Neural progenitor cell (in vitro differentiated cells): ENCODE measurements at regions not wholly inside any gene's neighbourhood (a gene's known extent, or its start where the extent isn't known, plus 50 kb on each side); places are given as distances from the start of the nearest gene placed in this dataset.

Experiments
- EZH2 ChIP-seq: fragments of 200-600 bp; sonication (generic); IDR thresholded peaks from 2 replicates; pipeline ENCODE4 v1.6.1; 2017; ENCODE audit warnings: antibody characterized with exemption, mild to moderate bottlenecking, moderate library complexity
- EZH2phosphoT487 ChIP-seq: fragments of 200-600 bp; sonication (generic); IDR thresholded peaks from 2 replicates; pipeline ENCODE4 v1.6.1; 2017; ENCODE audit warnings: antibody characterized with exemption
- TF ChIP-seq, protein P1 (sequence below): fragments of 200-600 bp; sonication (generic); IDR thresholded peaks from 2 replicates; pipeline ENCODE4 v1.5.1; 2017; ENCODE audit warnings: antibody characterized with exemption, mild to moderate bottlenecking

GRCh38 chr1:221620437-221621384 lies 121.2 kb downstream of the DUSP10 start:
- TF ChIP-seq, protein P1, sequence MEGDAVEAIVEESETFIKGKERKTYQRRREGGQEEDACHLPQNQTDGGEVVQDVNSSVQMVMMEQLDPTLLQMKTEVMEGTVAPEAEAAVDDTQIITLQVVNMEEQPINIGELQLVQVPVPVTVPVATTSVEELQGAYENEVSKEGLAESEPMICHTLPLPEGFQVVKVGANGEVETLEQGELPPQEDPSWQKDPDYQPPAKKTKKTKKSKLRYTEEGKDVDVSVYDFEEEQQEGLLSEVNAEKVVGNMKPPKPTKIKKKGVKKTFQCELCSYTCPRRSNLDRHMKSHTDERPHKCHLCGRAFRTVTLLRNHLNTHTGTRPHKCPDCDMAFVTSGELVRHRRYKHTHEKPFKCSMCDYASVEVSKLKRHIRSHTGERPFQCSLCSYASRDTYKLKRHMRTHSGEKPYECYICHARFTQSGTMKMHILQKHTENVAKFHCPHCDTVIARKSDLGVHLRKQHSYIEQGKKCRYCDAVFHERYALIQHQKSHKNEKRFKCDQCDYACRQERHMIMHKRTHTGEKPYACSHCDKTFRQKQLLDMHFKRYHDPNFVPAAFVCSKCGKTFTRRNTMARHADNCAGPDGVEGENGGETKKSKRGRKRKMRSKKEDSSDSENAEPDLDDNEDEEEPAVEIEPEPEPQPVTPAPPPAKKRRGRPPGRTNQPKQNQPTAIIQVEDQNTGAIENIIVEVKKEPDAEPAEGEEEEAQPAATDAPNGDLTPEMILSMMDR: no peak
- no peak for TF ChIP-seq EZH2
- no peak for TF ChIP-seq EZH2phosphoT487
